Urothelium cell line (cell line): ENCODE measurements at regions not wholly inside any gene's neighbourhood (a gene's known extent, or its start where the extent isn't known, plus 50 kb on each side); places are given as distances from the start of the nearest gene placed in this dataset.
"Not testable (repeated sequence)": the region's sequence is repeated elsewhere in the genome, so short reads cannot be mapped to it uniquely, and the experiment has no call there.

Source experiments
- DNase-seq: peaks from one replicate; pipeline ENCODE4 v3.0.0; 2011; ENCODE audit warnings: low spot score, mixed read lengths
- FAIRE-seq: peaks from 2 replicates; lab custom pipeline; 2011; peaks lifted over from hg19 to GRCh38; lab: Jason Lieb, UNC

DNA sequence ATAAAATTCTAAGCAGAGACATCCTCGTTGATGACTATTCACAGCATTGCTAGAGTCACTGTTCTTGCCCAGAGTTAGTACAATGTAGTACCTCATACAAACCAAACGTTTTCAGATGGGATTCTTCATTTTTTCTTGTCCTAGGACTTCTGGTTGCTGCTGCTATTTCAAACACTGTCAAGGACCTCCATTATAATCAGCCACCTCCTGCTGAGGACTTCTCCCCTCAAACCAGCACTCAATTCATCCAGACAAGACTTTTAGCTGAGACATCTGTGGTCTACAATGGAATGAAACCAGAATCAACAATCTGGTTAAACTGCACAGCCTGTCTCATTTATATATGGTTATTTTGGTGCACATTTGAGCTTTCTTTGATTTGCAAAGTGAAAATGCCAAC, 1008.8 kb downstream of the STPG2 start:
- no peak for FAIRE-seq
- DNase-seq, result no peak

GRCh38 chr4:97139791-97140190, 1003.5 kb downstream of the STPG2 start:
- FAIRE-seq (no peak), DNase-seq (no peak)

GRCh38 chr4:97140545-97140944, 1002.7 kb downstream of the STPG2 start:
- DNase-seq (no peak), FAIRE-seq (no peak)

DNA sequence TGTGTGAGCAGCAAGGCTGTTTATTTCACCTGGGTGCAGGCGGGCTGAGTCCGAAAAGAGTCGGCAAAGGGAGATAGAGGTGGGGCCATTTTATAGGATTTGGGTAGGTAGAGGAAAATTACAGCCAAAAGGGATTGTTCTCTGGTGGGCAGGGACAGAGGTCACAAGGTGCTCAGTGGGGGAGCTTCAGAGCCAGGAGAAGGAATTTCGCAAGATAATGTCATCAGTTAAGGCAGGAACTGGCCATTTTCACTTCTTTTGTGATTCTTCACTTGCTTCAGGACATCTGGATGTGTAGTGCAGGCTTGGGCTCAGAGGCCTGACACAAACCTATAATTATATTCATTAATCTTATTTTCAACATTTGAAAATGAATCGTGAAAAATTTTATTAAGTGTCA, 1001.9 kb downstream of the STPG2 start:
- not testable (repeated sequence) for FAIRE-seq, DNase-seq

DNA sequence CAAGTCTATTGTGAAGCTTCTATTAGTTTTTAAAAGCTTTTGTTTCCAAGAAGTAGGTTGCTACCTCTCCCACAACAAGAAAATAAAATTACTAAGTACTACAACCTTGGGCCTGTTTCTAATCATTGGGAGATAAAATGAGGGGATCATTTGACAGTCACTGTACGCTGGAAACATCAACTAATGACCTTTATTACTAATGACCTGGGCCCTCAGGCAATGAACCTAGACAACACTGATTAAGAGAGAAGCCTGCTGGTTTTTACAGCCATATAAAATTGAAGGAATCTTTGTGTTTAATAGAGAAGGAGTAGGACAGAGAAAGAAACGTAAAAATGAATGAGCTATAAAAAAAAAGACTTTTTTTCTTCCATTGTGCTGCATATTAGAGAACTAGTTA, 1000.9 kb downstream of the STPG2 start:
- DNase-seq (no peak), FAIRE-seq (no peak)

GRCh38 chr4:97142893-97143292, 1000.4 kb downstream of the STPG2 start:
- DNase-seq (no peak), FAIRE-seq (no peak)

- FAIRE-seq (no peak), DNase-seq (no peak)
Observed at GRCh38 chr4:97144199-97144598, 999.1 kb downstream of the STPG2 start.

DNA sequence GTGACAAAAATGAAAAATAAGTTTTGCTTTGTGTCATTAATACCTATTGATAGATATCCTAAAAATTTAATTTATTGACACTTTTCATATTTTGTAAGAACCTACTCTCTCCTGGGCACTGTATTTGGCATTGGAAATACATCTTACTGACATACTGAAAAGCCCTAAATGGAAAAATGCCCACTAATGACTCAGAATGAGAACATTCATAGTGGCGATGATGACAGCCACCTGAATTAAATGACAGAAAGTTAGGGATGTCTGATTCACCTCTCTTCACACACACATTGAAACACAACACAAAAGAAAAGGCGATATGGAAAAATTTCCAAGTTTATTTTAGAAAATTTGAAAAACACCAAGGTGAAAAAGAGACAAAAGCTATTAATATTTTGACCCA, 992.3 kb downstream of the STPG2 start:
- FAIRE-seq (no peak), DNase-seq (no peak)

DNA sequence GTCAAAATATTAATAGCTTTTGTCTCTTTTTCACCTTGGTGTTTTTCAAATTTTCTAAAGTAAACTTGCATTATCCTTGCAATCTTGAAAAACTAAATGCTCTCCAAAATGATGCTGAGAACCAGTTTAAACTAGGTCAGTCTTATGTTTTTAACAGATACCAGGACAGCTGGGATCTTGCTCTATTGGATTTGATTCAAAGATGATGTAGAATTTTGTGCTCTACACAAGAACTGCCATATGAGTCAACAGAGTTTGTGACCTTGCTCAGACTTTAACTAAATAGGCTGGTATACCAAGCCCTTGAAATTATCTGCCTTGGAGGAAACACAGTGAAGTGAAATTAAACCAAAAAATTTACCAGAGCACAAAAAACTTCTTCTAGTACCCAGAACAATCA, 991.1 kb downstream of the STPG2 start:
- FAIRE-seq, result no peak
- DNase-seq, result no peak

- FAIRE-seq, result no peak
- DNase-seq, result no peak
Observed at GRCh38 chr4:97153042-97153441, 990.2 kb downstream of the STPG2 start.

- no peak for DNase-seq
- no peak for FAIRE-seq
Observed at GRCh38 chr4:97159625-97160024, 983.7 kb downstream of the STPG2 start.

DNA sequence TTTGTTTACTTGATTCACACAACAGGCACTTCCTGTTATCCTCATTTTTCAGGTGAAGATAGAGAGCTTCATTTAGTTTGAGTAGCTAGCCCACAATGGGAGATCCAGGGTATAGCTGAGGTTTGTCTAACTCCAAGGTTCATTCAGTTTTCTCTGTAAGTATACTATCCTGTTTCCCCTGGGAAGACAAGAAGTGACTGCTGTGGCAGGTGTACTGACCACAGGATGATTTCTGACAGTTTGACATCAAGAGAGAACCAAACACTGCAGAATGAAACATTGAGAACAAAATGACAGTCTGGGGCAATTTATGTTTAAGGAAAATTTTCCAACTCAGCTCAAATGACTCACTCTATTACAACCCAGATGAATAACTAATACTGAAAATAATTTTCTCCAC, 958.0 kb downstream of the STPG2 start:
- DNase-seq, result no peak
- no peak for FAIRE-seq

DNA sequence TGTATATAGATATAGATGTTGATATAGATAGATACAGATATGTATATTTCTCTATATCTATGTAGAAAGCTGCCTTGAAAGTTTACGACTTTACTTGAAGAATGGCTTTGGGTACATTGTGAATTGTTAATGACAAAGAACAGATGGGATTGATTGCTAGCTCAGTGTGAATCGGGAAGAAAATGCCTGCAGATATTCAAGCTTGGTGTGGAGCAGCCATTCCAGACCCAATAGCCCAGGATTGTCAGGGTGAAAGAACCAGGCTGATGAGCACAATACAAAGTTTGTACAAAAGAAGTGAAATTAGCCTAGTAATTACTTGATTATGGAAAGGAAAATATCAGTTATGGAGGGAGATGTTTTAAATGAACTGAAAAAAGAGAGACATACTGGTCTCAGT, 946.2 kb downstream of the STPG2 start:
- no peak for DNase-seq
- no peak for FAIRE-seq

DNA sequence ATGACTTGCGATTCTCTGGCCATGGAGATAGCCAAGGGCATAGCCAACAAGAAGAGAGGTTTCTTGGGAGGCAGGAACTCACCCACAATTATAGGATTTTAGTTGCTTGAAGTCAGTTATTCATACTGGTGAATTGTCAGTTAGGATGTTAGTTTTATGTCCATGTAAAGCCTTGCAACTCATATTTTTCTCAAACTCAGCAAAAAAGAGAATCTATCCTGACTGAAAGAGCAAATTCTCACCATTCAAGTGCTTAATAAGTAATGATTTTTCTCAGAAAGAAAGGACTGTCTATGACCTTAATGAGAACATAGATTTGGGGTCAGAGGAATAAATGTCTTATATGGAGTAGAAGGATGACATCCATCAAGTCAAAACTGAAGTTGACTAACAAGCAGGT, 934.5 kb downstream of the STPG2 start:
- DNase-seq (no peak), FAIRE-seq (no peak)

DNA sequence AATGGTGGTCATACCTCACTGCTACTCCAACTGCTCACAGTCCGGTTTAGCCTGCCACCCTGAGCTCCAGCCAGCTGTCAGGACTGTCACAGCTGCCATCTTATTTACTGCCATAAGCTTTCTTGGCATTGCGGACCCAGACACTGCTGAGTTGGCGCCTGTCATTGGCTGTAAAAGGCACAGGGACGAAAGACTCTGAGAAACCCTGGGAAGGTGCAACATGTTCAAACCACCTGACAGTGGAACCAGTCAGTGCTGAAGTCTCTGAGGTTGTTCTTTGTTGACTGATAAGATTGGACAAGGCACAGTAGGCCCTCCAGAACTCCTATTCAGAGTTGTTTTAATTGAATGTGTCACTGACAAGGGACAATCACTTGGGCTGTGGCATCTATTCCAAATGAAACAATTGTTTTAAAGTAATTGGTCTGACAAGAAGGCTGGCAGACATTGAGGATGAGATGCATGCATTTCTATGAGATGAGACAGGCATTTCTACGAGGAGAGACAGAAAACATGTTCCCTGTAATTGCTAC, 927.8 kb downstream of the STPG2 start:
- DNase-seq (no peak), FAIRE-seq (no peak)

- DNase-seq, result no peak
- no peak for FAIRE-seq
Observed at GRCh38 chr4:97216046-97216445, 927.2 kb downstream of the STPG2 start.

DNA sequence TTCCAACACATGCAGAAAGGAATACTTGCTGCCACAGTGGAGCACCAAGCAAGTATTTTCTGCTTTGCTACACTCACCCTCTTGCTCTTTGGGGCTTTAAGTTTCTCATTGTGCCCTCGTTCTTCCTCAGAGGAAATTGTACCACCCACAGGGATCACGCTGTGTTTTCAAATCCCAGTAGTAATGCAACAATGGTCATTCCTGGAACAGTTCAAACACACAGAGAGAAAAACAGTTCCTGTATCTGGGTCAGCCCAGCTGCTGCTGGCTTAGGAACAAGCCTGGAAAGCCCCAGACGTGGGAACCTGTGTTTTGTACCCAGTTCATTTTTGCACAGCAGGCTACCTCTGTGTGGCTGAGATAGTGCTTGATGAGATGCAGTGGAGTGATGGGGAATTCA, 907.8 kb downstream of the STPG2 start:
- FAIRE-seq, result no peak
- DNase-seq, result no peak

- DNase-seq, result no peak
Observed at GRCh38 chr4:97238956-97239666, 904.2 kb downstream of the STPG2 start.

DNA sequence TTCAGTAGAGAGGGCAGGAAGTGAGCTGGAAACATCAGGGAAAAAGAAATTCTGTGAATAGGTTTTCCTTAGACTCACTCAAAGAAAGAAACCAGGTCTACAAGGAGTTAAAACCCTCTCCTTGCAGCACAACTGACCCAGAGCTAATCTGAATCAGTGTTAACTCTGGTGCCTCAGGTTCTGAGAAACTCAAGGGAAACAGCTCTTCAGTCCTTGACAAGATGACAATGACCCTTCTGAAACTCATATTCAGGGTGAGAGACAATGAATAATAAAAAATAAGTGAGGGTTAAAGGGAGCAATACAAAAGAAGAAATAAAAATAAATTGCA, 903.6 kb downstream of the STPG2 start:
- DNase-seq, result no peak

More at GRCh38 chr4:97238956-97239666, 904.2 kb downstream of the STPG2 start:
- FAIRE-seq, result no peak

GRCh38 chr4:97252615-97253154, 890.6 kb downstream of the STPG2 start:
- DNase-seq, result no peak
- FAIRE-seq, result no peak

More for the DNA sequence above, 903.6 kb downstream of the STPG2 start:
- no peak for FAIRE-seq

GRCh38 chr4:97262769-97263168, 880.5 kb downstream of the STPG2 start:
- no peak for DNase-seq
- FAIRE-seq, result no peak

DNA sequence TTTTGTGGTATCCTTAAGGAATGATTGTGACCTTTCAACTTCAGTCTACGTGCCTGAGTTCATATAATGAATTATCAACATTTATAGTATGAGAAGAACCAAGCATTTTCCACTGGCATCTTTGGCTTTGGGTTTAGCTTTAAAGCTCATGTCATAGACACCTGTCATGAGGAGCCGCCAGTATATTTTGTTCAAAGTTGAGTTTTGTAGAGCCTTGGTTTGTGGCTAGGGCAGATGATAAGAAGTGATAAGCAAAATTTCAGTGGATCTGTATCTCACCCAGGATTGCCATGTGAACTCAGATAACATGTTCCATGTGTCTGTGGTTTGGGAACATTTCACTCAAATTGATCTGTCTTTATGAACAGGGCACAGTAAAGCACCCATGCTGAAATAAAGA, 873.2 kb downstream of the STPG2 start:
- no peak for FAIRE-seq
- DNase-seq, result no peak

DNA sequence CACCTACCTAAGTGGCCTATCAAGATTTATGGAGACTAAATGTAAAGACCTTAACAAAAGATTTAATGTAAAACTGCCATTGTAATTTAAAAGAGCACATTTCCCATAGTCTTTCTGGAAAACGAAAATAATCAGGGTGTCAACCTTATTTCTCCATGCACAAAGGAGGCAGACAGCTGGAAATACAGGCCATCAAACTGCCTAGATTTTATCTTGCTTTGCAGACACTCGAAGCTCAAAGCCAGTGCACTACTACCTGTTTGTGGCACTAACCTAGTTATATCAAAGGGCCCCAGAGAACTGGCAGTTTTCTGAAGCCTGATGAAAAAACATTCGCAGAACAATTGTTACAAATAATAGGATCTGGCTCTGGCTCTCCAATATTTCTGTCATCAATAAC, 863.9 kb downstream of the STPG2 start:
- no peak for DNase-seq

More for the DNA sequence above, 863.9 kb downstream of the STPG2 start:
- no peak for FAIRE-seq
